AG20443 (cell line): ENCODE measurements at regions not wholly inside any gene's neighbourhood (a gene's known extent, or its start where the extent isn't known, plus 50 kb on each side); places are given as distances from the start of the nearest gene placed in this dataset.
A peak's percentile ranks its signal among the peaks of the same experiment; 100 is the strongest.

Source experiments
- DNase-seq: peaks from one replicate; pipeline ENCODE4 v3.0.0; 2012; ENCODE audit warnings: low spot score, mixed read lengths

- DNase-seq, result no peak
Measured at GRCh38 chr11:45597097-45597496, 68.3 kb downstream of the CHST1 start.

GRCh38 chr11:45596571-45596970 lies 68.9 kb downstream of the CHST1 start:
- no peak for DNase-seq

- DNase-seq, result no peak
Measured at GRCh38 chr11:45593992-45594391, 71.4 kb downstream of the CHST1 start.

GRCh38 chr11:45592636-45593035 lies 72.8 kb downstream of the CHST1 start:
- DNase-seq, result no peak

GRCh38 chr11:45590743-45591142 lies 74.7 kb downstream of the CHST1 start:
- no peak for DNase-seq

- DNase-seq, result no peak
Measured at GRCh38 chr11:45585205-45585604, 80.2 kb downstream of the CHST1 start.

- no peak for DNase-seq
Measured at GRCh38 chr11:45583981-45584566, 81.3 kb downstream of the CHST1 start.

DNA sequence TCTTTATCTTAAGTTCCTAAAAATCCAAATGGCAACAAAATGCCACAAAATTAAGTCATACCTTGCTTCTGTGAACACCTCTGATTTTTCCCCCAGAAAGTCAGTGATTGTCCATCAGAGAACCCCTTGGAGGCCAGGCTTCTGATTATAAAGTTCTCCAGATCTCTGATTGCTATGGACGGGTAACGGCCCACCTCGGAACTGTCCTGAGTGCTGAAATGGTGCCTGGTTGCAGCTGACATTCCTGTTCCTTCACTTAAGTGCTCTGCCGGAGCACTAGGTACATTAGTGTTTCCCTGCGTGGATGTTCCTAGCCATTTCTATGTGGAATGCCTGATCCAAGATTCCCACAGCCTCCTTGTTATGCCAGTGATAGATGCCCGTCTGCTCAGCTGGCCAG lies 85.0 kb downstream of the CHST1 start:
- DNase-seq, result peak; percentile 64

DNA sequence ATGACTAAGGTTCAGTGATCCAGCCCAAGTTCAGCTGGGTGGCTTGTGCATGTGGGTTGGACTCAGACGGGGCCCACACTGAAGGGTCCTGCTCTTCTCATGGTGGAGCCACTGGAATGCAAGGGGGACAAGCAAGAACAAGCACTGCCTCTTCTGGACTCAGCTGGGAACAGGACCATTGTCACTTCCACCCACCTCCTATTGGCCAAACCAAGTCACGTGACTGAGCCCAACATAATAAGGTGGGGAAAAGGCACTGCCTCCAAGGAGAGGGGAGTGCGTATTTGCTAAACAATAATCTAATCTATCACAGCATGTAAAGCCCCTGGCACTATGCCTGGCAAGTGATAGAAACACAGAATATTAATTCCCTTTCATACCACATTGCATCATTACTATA lies 87.1 kb downstream of the CHST1 start:
- no peak for DNase-seq

DNA sequence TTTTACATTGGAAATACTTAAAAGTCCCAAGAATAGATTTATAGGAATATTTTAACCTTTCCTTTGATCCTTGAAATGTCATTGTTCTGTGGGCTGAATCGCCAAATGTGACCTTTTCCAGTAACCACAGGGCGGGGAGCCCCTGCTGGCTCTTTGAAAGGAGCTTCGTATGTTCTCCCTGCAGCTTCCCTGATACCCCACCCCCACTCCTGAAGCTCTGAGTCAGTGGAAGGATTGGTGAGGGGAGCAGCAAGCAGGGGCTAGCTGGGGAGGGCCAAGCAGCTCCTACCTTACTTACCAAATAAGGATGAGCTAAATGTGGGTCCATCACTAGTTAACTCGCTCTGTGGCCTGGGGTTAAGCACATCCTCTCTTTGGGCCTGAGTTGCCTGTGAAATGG lies 87.7 kb downstream of the CHST1 start:
- DNase-seq, result no peak

DNA sequence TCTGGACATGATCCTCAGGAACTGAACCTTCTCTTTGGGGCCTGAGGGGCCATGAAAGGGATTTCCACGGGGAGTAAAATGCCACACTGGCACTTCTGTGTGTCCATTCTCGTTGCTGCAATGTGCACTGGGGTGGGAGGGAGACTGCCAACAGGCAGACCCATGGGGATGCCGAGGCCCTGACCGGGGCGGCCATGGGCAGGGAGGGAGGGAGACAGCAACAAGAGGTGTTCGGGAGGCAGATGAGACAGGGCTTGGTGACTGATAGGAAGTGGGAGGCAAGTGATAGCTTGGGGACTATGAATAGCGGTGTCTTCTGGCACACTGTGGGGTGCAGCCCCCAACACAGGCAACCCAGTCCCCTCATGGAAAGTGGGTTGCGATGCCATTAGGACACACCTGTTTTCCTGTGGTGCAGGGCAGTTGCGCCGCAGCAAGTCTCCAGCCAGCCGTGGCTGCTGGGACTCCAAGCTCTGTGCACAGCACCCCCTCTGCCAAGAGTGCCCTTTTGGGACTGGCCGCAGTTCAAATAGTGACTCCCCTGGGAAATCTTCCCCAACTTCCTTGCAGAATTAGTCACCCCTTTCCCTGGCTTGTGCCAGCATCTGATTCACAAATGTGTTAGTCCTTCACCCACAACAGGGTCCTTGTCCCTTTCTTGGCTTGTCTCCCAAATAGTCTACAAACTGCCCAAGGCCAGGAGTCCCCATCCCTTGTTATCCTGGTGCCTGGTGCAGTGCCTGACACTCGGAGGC lies 88.8 kb downstream of the CHST1 start:
- DNase-seq, result no peak

DNA sequence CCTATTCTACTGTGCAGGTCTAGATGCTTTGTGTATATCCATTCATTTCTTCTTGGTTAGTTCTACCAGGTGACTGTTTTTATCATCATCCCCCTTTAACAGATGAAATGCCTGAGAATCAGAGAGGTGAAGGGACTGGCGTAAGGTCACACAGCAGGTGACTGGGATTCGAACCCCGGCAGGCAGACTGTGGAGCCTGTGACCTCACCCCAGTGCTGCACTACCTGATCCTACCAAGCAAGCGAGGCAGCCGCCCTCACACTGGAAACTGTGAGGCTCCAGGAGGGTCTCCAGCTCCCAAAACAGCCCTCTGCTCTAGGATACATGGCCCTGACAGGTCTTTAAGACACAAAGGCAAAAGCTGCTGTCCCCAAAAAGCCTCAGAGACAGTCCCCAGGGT lies 91.7 kb downstream of the CHST1 start:
- DNase-seq, result no peak

DNA sequence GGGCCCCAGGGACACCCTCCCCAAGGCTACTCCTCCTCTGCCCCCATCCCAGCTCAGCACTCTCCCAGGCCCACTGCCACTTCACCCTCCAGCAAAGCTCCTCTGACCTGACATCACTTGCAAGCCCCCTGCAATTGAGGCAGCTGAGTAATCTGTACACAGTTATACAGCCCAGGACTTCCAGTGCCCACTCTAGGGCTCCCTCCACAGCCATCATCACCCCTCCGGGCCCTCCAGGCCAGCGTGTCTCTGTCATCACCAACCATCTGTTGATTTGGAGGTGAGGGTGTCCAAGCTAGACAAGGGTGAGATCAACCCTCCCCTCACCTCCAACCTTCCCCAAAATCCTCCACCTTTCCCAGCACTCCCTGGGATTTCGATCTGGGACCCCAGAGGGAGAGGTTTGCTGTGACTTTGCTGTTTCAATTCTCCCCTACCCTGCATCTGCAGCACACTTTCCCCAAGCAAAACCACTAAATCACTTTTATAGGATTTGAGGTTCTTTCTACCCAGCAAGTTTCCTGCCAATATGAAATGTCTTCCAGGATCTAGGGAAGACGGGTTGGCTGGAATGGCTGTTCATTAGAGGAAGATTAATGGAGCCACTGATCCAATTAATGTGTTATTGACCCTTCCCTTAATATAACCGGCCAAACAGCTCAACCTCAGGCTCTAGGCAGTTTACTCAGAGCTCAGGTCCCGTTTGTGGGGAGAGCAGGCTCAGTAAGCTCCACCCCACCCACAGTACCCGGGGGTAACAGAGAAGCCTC lies 92.9 kb downstream of the CHST1 start:
- no peak for DNase-seq

GRCh38 chr11:45569776-45570175 lies 95.6 kb downstream of the CHST1 start:
- DNase-seq, result no peak

- DNase-seq, result no peak
Measured at GRCh38 chr11:45568049-45568448, 97.4 kb downstream of the CHST1 start.

- no peak for DNase-seq
Measured at GRCh38 chr11:45565446-45565988, 99.9 kb downstream of the CHST1 start.

DNA sequence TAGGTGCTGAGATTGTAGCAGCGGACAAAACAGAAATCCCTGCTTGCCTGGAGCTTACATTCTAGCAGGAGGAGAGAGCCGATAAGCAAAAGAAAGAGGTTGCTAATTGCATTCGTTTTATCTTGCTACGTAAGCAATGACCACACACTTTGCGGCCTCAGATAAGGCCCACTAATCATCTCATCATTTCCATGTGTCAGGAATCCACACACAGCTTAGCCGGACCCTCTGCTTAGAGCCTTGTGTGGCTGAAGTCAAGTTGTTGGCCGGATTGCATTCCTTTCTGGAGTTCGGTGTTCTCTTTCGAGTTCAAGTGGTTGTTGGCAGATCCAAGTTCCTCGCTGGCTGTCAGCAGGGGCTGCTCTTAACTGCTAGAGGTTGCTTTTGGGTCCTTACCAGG lies 101.6 kb downstream of the CHST1 start:
- DNase-seq, result no peak

- DNase-seq, result no peak
Measured at GRCh38 chr11:45563171-45563570, 102.3 kb downstream of the CHST1 start.

- DNase-seq, result no peak
Measured at GRCh38 chr11:45560913-45561281, 104.5 kb downstream of the CHST1 start.

DNA sequence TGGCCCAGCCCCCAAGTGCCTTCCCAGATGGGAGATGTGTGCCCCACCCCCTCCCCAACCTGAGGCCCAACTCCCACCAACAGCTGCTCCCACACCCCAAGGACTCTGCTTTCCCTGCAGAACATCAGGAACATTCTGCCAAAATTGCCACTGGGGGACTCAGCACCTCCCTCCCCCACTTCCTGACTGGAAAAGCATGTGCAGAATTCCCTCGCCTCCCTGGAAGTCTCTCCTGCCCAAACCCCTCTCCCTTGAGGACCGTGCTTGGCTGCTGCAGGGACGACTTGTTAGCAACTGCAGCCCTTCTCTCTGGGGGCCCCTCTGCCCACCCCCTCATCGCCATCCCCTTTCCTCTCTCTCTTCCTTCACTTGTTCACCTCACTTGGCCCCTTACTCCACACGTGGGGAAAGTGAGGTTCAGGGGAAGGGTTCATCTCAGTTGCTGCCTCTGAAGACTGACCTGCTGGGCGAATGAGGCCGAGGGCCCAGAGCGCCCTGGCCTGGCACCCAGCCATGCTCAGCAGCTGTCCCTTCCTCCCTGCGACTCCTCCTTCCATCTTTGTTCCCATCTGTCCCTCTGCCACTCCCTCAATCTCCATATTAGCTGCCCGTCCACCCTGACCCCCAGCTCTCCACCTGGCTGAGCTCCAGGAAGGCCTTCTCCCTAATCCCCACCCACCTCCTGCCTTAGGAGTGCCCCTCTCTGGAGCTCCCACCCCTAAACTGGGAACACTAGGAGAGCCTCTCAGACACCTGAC lies 105.1 kb downstream of the CHST1 start:
- DNase-seq, result no peak

DNA sequence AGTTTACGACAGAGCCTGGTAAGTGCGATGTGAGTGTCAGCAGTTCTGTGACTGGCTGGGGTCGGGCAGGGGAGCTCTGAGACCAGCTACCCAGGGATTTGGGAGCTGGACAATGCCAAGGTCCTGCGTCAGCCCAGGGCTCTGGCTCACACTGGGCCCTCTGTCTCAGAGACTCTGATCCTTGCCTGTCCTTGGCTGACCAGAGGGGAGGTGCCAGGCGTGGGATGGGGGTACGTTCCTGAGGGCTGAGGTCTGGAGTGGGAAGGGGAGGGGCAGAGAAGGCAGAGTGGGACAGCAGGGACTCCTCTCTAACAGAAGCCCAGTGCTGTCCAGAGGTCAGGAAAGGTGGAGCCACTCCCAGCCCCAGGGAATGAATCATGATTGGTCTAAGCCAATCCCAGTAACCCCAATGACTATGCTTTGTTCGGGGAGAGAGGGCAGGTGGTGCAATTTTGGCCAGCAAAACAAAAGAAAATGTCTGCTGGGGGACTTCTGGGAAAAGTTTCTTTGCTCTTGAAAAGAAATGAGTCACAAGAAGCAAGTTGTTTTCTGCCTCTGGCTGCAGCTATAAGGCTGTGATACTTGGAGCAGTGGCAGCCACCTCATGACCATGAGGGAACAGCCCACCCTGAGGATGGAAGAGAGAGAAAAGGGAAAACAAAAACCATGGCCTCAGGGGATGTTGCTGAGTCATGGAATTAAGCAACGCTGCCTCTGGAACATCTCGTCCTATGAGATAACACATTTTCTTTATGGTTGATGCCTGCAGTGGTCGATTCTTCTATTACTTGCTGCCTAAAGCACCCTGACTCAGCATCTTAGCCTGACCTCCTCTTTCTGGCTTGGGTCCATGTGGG lies 108.3 kb downstream of the CHST1 start:
- no peak for DNase-seq
